ENCODE measurements at regions not wholly inside any gene's neighbourhood (a gene's known extent, or its start where the extent isn't known, plus 50 kb on each side); places are given as distances from the start of the nearest gene placed in this dataset.
"Not testable (repeated sequence)": the region's sequence is repeated elsewhere in the genome, so short reads cannot be mapped to it uniquely, and the experiment has no call there.

- TF ChIP-seq, protein P1, sequence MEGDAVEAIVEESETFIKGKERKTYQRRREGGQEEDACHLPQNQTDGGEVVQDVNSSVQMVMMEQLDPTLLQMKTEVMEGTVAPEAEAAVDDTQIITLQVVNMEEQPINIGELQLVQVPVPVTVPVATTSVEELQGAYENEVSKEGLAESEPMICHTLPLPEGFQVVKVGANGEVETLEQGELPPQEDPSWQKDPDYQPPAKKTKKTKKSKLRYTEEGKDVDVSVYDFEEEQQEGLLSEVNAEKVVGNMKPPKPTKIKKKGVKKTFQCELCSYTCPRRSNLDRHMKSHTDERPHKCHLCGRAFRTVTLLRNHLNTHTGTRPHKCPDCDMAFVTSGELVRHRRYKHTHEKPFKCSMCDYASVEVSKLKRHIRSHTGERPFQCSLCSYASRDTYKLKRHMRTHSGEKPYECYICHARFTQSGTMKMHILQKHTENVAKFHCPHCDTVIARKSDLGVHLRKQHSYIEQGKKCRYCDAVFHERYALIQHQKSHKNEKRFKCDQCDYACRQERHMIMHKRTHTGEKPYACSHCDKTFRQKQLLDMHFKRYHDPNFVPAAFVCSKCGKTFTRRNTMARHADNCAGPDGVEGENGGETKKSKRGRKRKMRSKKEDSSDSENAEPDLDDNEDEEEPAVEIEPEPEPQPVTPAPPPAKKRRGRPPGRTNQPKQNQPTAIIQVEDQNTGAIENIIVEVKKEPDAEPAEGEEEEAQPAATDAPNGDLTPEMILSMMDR (IDR thresholded peaks at IDR 0.05): no peak
- no peaks in the 10 kb centered on the region for H3K27me3 Mint-ChIP-seq
- no peak overlapping the region for H3K27ac Mint-ChIP-seq
Observed at GRCh38 chr10:57336341-57336740, 931.4 kb downstream of the IPMK start.

GRCh38 chr10:57334523-57334922 is 933.2 kb downstream of the IPMK start:
- CTCF ChIA-PET: no interaction called here
- POLR2A ChIA-PET: no interaction called here

More at GRCh38 chr10:57336341-57336740, 931.4 kb downstream of the IPMK start:
- DNase-seq: no peak
- no peak overlapping the region for H3K4me3 Mint-ChIP-seq
- ATAC-seq: no peak
- no peaks in the 10 kb centered on the region for H3K4me1 Mint-ChIP-seq (ENCODE audit: low read depth)
- intact Hi-C loops (cut with micrococcal nuclease): loop anchor here (10.0 kb wide), 1 partner anchor 728 kb away; no protein-coding TSS in a partner anchor
- ChIA-PET POLR2A (no interaction called here), CTCF (no interaction called here)
- H3K36me3 Mint-ChIP-seq (ENCODE audit: low read depth): no peaks in the 10 kb centered on the region
- no peaks in the 10 kb centered on the region for H3K9me3 Mint-ChIP-seq

GRCh38 chr10:57333880-57334279 is 933.8 kb downstream of the IPMK start:
- ATAC-seq (no peak), DNase-seq (no peak)
- ChIA-PET CTCF (no interaction called here), POLR2A (interaction anchor here (0.7 kb wide), 1 partner anchor 330 kb away, joined by 3 read pairs; no protein-coding TSS in a partner anchor)
- Mint-ChIP-seq H3K27me3 (no peaks in the 10 kb centered on the region), H3K4me3 (no peak overlapping the region), H3K27ac (no peak overlapping the region), H3K4me1 (ENCODE audit: low read depth) (no peaks in the 10 kb centered on the region), H3K36me3 (ENCODE audit: low read depth) (no peaks in the 10 kb centered on the region), H3K9me3 (no peaks in the 10 kb centered on the region)
- TF ChIP-seq, protein P1 (IDR thresholded peaks at IDR 0.05): no peak
- intact Hi-C loops (cut with micrococcal nuclease): loop anchor here (10.0 kb wide), 1 partner anchor 731 kb away; no protein-coding TSS in a partner anchor

More at GRCh38 chr10:57334523-57334922, 933.2 kb downstream of the IPMK start:
- no peak overlapping the region for H3K27ac Mint-ChIP-seq
- H3K4me1 Mint-ChIP-seq (ENCODE audit: low read depth): no peaks in the 10 kb centered on the region
- no peaks in the 10 kb centered on the region for H3K36me3 Mint-ChIP-seq (ENCODE audit: low read depth)
- H3K9me3 Mint-ChIP-seq: no peaks in the 10 kb centered on the region
- no peak for ATAC-seq
- H3K4me3 Mint-ChIP-seq: no peak overlapping the region
- intact Hi-C loops (cut with micrococcal nuclease): loop anchor here (10.0 kb wide), 1 partner anchor 730 kb away; no protein-coding TSS in a partner anchor
- no peaks in the 10 kb centered on the region for H3K27me3 Mint-ChIP-seq
- TF ChIP-seq, protein P1 (IDR thresholded peaks at IDR 0.05): no peak
- no peak for DNase-seq

DNA sequence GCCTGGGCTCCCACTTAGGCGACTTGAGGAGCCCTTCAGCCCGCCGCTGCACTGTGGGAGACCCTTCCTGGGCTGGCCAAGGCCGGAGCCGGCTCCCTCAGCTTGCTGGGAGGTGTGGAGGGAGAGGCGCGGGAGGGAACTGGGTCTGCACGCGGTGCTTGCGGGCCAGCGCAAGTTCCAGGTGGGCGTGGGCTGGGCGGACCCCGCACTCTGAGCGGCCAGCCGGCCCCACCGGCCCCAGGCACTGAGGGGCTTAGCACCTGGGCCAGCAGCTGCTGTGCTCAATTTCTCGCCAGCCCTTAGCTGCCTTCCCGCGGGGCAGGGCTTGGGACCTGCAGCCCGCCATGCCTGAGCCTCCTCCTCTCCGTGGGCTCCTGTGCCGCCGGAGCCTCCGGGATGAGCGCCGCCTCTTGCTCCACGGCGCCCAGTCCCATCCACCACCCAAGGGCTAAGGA is 946.3 kb downstream of the IPMK start:
- H3K4me1 Mint-ChIP-seq (ENCODE audit: low read depth); CTCF ChIA-PET; POLR2A ChIA-PET; H3K4me3 Mint-ChIP-seq; H3K9me3 Mint-ChIP-seq; H3K27me3 Mint-ChIP-seq; H3K36me3 Mint-ChIP-seq (ENCODE audit: low read depth); intact Hi-C loops (cut with micrococcal nuclease); ATAC-seq; DNase-seq; H3K27ac Mint-ChIP-seq: not testable (repeated sequence)

GRCh38 chr10:57320416-57320815 is 947.3 kb downstream of the IPMK start:
- Mint-ChIP-seq H3K9me3 (peaks cover 9% of the 10 kb centered on the region), H3K27ac (no peak overlapping the region), H3K27me3 (no peaks in the 10 kb centered on the region), H3K4me3 (no peak overlapping the region), H3K4me1 (ENCODE audit: low read depth) (no peaks in the 10 kb centered on the region), H3K36me3 (ENCODE audit: low read depth) (no peaks in the 10 kb centered on the region)
- TF ChIP-seq, protein P1 (IDR thresholded peaks at IDR 0.05): no peak
- ChIA-PET CTCF (no interaction called here), POLR2A (no interaction called here)
- intact Hi-C loops (cut with micrococcal nuclease): no loop called here
- DNase-seq (no peak), ATAC-seq (no peak)

DNA sequence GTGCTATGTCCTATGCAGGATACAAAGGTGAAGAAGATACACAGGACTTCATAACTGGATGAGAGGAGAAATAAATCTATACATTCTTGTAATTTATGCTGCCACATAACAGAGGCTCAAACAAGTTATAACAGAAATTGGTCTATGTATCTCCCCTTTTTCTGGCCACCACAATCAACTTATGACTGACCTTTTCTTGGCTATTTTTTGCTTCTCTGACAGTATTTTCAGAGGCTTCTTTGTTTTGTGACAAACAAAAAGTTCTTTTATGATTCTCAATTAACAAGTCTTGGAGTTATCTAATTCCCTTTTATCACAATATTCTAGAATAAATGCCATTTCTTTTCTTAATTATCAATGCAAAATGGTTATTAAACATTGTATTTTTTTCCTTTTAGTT is 953.0 kb upstream of the ZWINT start:
- TF ChIP-seq, protein P1 (IDR thresholded peaks at IDR 0.05): no peak
- intact Hi-C loops (cut with micrococcal nuclease): no loop called here
- no peaks in the 10 kb centered on the region for H3K36me3 Mint-ChIP-seq (ENCODE audit: low read depth)
- DNase-seq (no peak), ATAC-seq (no peak)
- ChIA-PET POLR2A (no interaction called here), CTCF (no interaction called here)
- no peak overlapping the region for H3K4me3 Mint-ChIP-seq
- H3K9me3 Mint-ChIP-seq: no peaks in the 10 kb centered on the region
- no peaks in the 10 kb centered on the region for H3K4me1 Mint-ChIP-seq (ENCODE audit: low read depth)
- H3K27ac Mint-ChIP-seq: no peak overlapping the region
- H3K27me3 Mint-ChIP-seq: no peaks in the 10 kb centered on the region

Data from activated CD8-positive, alpha-beta T cell treated with anti-CD3 and anti-CD28 coated beads for 36 hours (primary cell).